ENCODE measurements at regions not wholly inside any gene's neighbourhood (a gene's known extent, or its start where the extent isn't known, plus 50 kb on each side); places are given as distances from the start of the nearest gene placed in this dataset.

DNA sequence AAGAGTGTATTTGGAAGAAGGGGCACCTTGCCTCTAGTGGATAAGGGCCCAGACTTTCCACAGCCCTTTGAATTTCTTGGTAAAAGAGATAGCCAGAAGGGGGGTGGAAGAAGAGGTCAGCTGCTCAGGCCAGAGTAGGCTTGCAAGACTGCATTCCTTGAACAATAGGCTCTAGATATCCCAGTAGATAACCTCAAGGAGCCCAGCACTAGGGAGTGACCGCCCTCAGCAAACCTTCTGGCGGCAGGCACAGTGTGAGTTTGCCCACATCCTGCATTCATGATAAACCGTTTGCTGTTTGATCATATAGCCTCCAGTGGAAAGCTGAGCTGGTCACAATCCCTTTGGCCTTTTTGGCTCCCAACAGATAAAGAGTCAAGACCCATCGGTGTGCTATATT, 70.5 kb downstream of the NPY start:
- Histone ChIP-seq H3K36me3 (no peaks in the 10 kb centered on the region), H3K9me3 (no peaks in the 10 kb centered on the region), H3K27me3 (replicated peaks; ENCODE audit: insufficient read depth) (no peaks in the 10 kb centered on the region), H3K4me1 (ENCODE audit: control insufficient read depth in 1 of 2, low read depth in 2 of 2) (no peaks in the 10 kb centered on the region), H3K27ac (no peak overlapping the region), H3K4me3 (no peak overlapping the region)
- ATAC-seq (ENCODE audit: insufficient number of reproducible peaks, low FRiP score, low read depth) (no peak), DNase-seq (ENCODE audit: low spot score) (no peak)
- TF ChIP-seq CTCF (IDR thresholded peaks at IDR 0.05), result no peak

- no peak overlapping the region for H3K4me3 ChIP-seq
- no peak for TF ChIP-seq CTCF (IDR thresholded peaks at IDR 0.05)
- H3K4me1 ChIP-seq (ENCODE audit: control insufficient read depth in 1 of 2, low read depth in 2 of 2), result no peaks in the 10 kb centered on the region
- H3K36me3 ChIP-seq, result no peaks in the 10 kb centered on the region
- no peaks in the 10 kb centered on the region for H3K27me3 ChIP-seq (replicated peaks; ENCODE audit: insufficient read depth)
- DNase-seq (ENCODE audit: low spot score) (no peak), ATAC-seq (ENCODE audit: insufficient number of reproducible peaks, low FRiP score, low read depth) (no peak)
- H3K9me3 ChIP-seq, result no peaks in the 10 kb centered on the region
- no peak overlapping the region for H3K27ac ChIP-seq
These were observed 72.9 kb downstream of the NPY start for GRCh38 chr7:24356718-24357386.

DNA sequence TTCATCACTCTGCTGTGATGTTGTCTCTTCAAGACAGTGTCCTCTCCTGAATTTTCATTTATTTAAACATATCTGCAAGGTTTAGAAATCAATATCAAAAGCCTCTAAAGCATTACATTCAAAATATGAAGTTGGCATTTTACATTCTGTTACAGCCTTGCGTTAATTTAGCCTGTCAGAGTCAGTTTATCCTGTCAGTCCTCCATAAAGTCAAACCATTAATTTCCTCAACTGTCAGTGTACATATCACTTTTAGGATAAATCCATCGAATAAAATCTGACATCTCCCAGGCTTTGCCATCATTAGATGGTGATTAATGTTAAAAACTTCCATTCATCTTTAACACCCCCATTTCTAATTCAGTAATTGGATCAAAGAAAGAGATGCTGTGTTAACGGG, 77.0 kb downstream of the NPY start:
- H3K27me3 ChIP-seq (replicated peaks; ENCODE audit: insufficient read depth), result no peaks in the 10 kb centered on the region
- no peak overlapping the region for H3K4me3 ChIP-seq
- no peaks in the 10 kb centered on the region for H3K36me3 ChIP-seq
- no peak for ATAC-seq (ENCODE audit: insufficient number of reproducible peaks, low FRiP score, low read depth)
- H3K9me3 ChIP-seq, result no peaks in the 10 kb centered on the region
- no peaks in the 10 kb centered on the region for H3K4me1 ChIP-seq (ENCODE audit: control insufficient read depth in 1 of 2, low read depth in 2 of 2)
- TF ChIP-seq CTCF (IDR thresholded peaks at IDR 0.05), result no peak
- no peak for DNase-seq (ENCODE audit: low spot score)
- H3K27ac ChIP-seq, result no peak overlapping the region

GRCh38 chr7:24365606-24366005, 81.6 kb downstream of the NPY start:
- Histone ChIP-seq H3K9me3 (no peaks in the 10 kb centered on the region), H3K27me3 (replicated peaks; ENCODE audit: insufficient read depth) (no peaks in the 10 kb centered on the region), H3K36me3 (no peaks in the 10 kb centered on the region), H3K4me1 (ENCODE audit: control insufficient read depth in 1 of 2, low read depth in 2 of 2) (no peaks in the 10 kb centered on the region), H3K27ac (no peak overlapping the region), H3K4me3 (no peak overlapping the region)
- ATAC-seq (ENCODE audit: insufficient number of reproducible peaks, low FRiP score, low read depth) (no peak), DNase-seq (ENCODE audit: low spot score) (no peak)
- no peak for TF ChIP-seq CTCF (IDR thresholded peaks at IDR 0.05)

DNA sequence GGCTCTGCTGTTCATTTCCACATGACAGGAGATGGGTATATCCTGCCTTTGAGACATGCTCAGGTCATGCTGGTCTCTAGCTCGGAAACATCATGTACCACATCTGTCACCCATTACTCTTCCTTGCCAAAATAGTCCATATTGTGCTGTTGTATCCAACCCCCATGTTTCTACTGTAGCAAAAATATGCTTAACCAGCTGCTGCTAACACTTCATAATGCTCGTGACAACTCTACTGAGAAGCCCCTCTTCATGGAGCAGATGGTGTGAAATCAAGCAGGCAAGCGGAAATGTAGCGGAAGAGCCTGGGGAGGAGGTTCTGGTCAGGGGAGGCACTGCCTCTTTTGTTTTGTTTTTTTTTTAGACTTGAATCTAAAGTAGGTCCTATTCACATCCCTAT, 82.9 kb downstream of the NPY start:
- TF ChIP-seq CTCF (IDR thresholded peaks at IDR 0.05), result no peak
- ATAC-seq (ENCODE audit: insufficient number of reproducible peaks, low FRiP score, low read depth) (no peak), DNase-seq (ENCODE audit: low spot score) (no peak)
- Histone ChIP-seq H3K27me3 (replicated peaks; ENCODE audit: insufficient read depth) (no peaks in the 10 kb centered on the region), H3K4me3 (no peak overlapping the region), H3K27ac (no peak overlapping the region), H3K4me1 (ENCODE audit: control insufficient read depth in 1 of 2, low read depth in 2 of 2) (no peaks in the 10 kb centered on the region), H3K9me3 (no peaks in the 10 kb centered on the region), H3K36me3 (no peaks in the 10 kb centered on the region)

All from thoracic aorta (tissue), 2 donors.